Osteocyte (in vitro differentiated cells): ENCODE measurements at regions not wholly inside any gene's neighbourhood (a gene's known extent, or its start where the extent isn't known, plus 50 kb on each side); places are given as distances from the start of the nearest gene placed in this dataset.
A peak's percentile ranks its signal among the peaks of the same experiment; 100 is the strongest.

ENCODE experiments used
- DNase-seq: peaks from one replicate; pipeline ENCODE4 v3.0.0; 2021; ENCODE audit warnings: mixed read lengths; ENCODE audit not compliant: unreplicated experiment; ENCODE audit errors: extremely low spot score
- H3K27ac Mint-ChIP-seq: one replicate; pipeline ENCODE4 v1.8.0; 2021; ENCODE audit warnings: mild to moderate bottlenecking, mixed read lengths; ENCODE audit not compliant: unreplicated experiment
- H3K27me3 Mint-ChIP-seq: one replicate; pipeline ENCODE4 v1.8.0; 2021; ENCODE audit warnings: mixed read lengths; ENCODE audit not compliant: unreplicated experiment
- H3K36me3 Mint-ChIP-seq: one replicate; pipeline ENCODE4 v1.8.0; 2021; ENCODE audit warnings: mixed read lengths; ENCODE audit not compliant: unreplicated experiment
- H3K4me1 Mint-ChIP-seq: one replicate; pipeline ENCODE4 v1.8.0; 2021; ENCODE audit warnings: mixed read lengths; ENCODE audit not compliant: unreplicated experiment
- H3K4me3 Mint-ChIP-seq: one replicate; pipeline ENCODE4 v1.8.0; 2021; ENCODE audit warnings: mild to moderate bottlenecking, moderate library complexity, mixed read lengths; ENCODE audit not compliant: unreplicated experiment
- H3K9me3 Mint-ChIP-seq: one replicate; pipeline ENCODE4 v1.8.0; 2021; ENCODE audit warnings: mixed read lengths; ENCODE audit not compliant: unreplicated experiment
- TF ChIP-seq, protein P1 (sequence below): fragments of 200-600 bp; sonication (generic); IDR thresholded peaks from 2 replicates; pipeline ENCODE4 v1.5.0; 2021; ENCODE audit warnings: antibody characterized with exemption, mild to moderate bottlenecking, moderate library complexity

DNA sequence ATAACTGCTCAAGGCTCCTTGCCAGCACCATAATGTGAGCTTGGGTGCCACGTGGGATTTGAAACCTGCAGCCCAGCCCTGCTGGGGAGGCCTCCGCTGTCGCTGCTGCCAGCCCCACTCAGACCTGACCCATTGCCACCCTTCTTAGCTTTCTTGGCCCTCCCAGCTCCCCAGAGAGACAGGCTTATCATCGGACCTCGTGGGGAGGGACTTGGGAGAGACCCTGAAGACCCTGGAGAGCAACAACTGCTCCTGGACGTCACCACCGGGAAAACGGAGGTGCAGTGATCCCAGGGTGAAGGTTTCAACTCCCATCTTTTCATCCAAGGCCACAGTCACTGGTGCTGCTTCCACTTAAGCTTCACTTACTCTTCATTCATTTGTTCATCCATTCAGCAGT, 596.1 kb downstream of the PTPRU start:
- H3K27me3 Mint-ChIP-seq, result no peaks in the 10 kb centered on the region
- H3K4me3 Mint-ChIP-seq, result no peak overlapping the region
- no peaks in the 10 kb centered on the region for H3K9me3 Mint-ChIP-seq
- DNase-seq, result peak; percentile 72
- H3K36me3 Mint-ChIP-seq, result no peaks in the 10 kb centered on the region
- TF ChIP-seq, protein P1, sequence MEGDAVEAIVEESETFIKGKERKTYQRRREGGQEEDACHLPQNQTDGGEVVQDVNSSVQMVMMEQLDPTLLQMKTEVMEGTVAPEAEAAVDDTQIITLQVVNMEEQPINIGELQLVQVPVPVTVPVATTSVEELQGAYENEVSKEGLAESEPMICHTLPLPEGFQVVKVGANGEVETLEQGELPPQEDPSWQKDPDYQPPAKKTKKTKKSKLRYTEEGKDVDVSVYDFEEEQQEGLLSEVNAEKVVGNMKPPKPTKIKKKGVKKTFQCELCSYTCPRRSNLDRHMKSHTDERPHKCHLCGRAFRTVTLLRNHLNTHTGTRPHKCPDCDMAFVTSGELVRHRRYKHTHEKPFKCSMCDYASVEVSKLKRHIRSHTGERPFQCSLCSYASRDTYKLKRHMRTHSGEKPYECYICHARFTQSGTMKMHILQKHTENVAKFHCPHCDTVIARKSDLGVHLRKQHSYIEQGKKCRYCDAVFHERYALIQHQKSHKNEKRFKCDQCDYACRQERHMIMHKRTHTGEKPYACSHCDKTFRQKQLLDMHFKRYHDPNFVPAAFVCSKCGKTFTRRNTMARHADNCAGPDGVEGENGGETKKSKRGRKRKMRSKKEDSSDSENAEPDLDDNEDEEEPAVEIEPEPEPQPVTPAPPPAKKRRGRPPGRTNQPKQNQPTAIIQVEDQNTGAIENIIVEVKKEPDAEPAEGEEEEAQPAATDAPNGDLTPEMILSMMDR, result no peak
- no peak overlapping the region for H3K27ac Mint-ChIP-seq
- no peaks in the 10 kb centered on the region for H3K4me1 Mint-ChIP-seq

- no peaks in the 10 kb centered on the region for H3K4me1 Mint-ChIP-seq
- no peaks in the 10 kb centered on the region for H3K36me3 Mint-ChIP-seq
- H3K27ac Mint-ChIP-seq, result no peak overlapping the region
- TF ChIP-seq, protein P1, result no peak
- no peaks in the 10 kb centered on the region for H3K9me3 Mint-ChIP-seq
- H3K4me3 Mint-ChIP-seq, result no peak overlapping the region
- H3K27me3 Mint-ChIP-seq, result no peaks in the 10 kb centered on the region
- DNase-seq, result no peak
Observed at GRCh38 chr1:29831500-29832117, 595.3 kb downstream of the PTPRU start.

GRCh38 chr1:29830916-29831315, 594.6 kb downstream of the PTPRU start:
- no peak overlapping the region for H3K4me3 Mint-ChIP-seq
- H3K27me3 Mint-ChIP-seq, result no peaks in the 10 kb centered on the region
- H3K9me3 Mint-ChIP-seq, result no peaks in the 10 kb centered on the region
- TF ChIP-seq, protein P1, result no peak
- H3K4me1 Mint-ChIP-seq, result no peaks in the 10 kb centered on the region
- no peak overlapping the region for H3K27ac Mint-ChIP-seq
- no peaks in the 10 kb centered on the region for H3K36me3 Mint-ChIP-seq
- DNase-seq, result no peak

GRCh38 chr1:29830383-29830782, 594.1 kb downstream of the PTPRU start:
- Mint-ChIP-seq H3K4me1 (no peaks in the 10 kb centered on the region), H3K27ac (no peak overlapping the region), H3K36me3 (no peaks in the 10 kb centered on the region), H3K27me3 (no peaks in the 10 kb centered on the region), H3K4me3 (no peak overlapping the region), H3K9me3 (no peaks in the 10 kb centered on the region)
- DNase-seq, result peak; percentile 77
- TF ChIP-seq, protein P1, result no peak

GRCh38 chr1:29829448-29830344, 593.4 kb downstream of the PTPRU start:
- peak; percentile 66 for DNase-seq
- no peaks in the 10 kb centered on the region for H3K4me1 Mint-ChIP-seq
- H3K4me3 Mint-ChIP-seq, result no peak overlapping the region
- no peaks in the 10 kb centered on the region for H3K9me3 Mint-ChIP-seq
- no peak overlapping the region for H3K27ac Mint-ChIP-seq
- H3K36me3 Mint-ChIP-seq, result no peaks in the 10 kb centered on the region
- TF ChIP-seq, protein P1, result no peak
- no peaks in the 10 kb centered on the region for H3K27me3 Mint-ChIP-seq
